ENCODE measurements at regions not wholly inside any gene's neighbourhood (a gene's known extent, or its start where the extent isn't known, plus 50 kb on each side); places are given as distances from the start of the nearest gene placed in this dataset.

DNA sequence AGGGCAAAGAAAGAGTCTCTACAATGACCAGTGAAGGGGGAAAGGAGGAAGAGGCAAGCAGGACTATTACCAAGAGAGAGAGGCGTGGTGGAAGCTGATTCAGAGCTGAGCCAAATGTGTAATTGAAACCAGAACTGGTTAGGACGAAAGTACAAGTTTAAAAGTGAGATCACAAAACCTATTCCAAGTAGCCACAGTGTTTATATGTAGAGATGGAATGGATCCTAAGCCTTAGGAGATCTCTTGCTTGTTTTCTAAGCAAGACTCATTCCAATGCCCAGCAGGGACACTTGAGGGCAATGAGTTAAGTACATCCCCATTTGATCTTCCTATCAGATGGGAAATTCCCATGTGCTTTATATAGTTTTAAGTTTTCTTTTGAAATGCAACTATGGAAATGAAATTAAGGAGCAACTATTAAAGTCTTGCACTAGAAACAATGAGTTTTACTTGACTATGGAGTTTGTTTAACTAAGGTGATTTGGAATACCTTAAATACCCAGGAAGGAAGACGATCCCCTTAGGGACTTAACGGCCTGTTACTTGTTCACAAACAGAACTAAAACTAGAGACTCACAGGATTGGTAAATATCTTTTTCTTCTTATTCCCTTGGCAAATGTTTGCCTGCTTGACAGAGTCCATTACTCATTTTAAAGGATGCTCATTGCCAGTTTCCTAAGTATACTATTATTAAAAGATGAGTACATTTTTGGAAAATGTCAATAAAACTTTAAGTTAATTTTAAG lies 51.1 kb upstream of the SNX2 start:
- DNase-seq = no peak
